Mesenchymal stem cell (in vitro differentiated cells and primary cell): ENCODE measurements at regions not wholly inside any gene's neighbourhood (a gene's known extent, or its start where the extent isn't known, plus 50 kb on each side); places are given as distances from the start of the nearest gene placed in this dataset.
A peak's percentile ranks its signal among the peaks of the same experiment; 100 is the strongest.

Source experiments
- DNase-seq: peaks from one replicate; pipeline ENCODE4 v3.0.0-alpha.2; 2013
- H2AFZ ChIP-seq: one replicate; pipeline ENCODE4 v1.6.1; 2013; ENCODE audit warnings: low read depth, mild to moderate bottlenecking, control low read depth, inconsistent platforms, low read length, moderate library complexity
- H2AK5ac ChIP-seq: 2 replicates; pipeline ENCODE4 v1.6.1; 2013; ENCODE audit warnings: low read length, moderate library complexity, mild to moderate bottlenecking, inconsistent platforms; ENCODE audit not compliant: severe bottlenecking
- H2BK120ac ChIP-seq: one replicate; pipeline ENCODE4 v1.6.1; 2013; ENCODE audit warnings: low read depth, mild to moderate bottlenecking, inconsistent platforms, low read length, moderate library complexity
- H2BK12ac ChIP-seq, 2 experiments: one replicate each; pipeline ENCODE4 v1.6.1; 2013; ENCODE audit warnings: inconsistent platforms in 2 of 2, low read length in 2 of 2, mild to moderate bottlenecking in 2 of 2, moderate library complexity in 2 of 2, control low read depth in 1 of 2
- H2BK15ac ChIP-seq: one replicate; pipeline ENCODE4 v1.6.1; 2013; ENCODE audit warnings: mild to moderate bottlenecking, low read depth, inconsistent platforms; ENCODE audit not compliant: poor library complexity, severe bottlenecking
- H2BK5ac ChIP-seq: 2 replicates; pipeline ENCODE4 v1.6.1; 2013; ENCODE audit warnings: low read depth, mild to moderate bottlenecking, low read length, control low read depth, inconsistent platforms; ENCODE audit not compliant: poor library complexity, severe bottlenecking
- H3K14ac ChIP-seq, 2 experiments: one replicate each; pipeline ENCODE4 v1.6.1; 2013; ENCODE audit warnings: inconsistent platforms in 2 of 2, low read length in 2 of 2, control low read depth in 1 of 2, mild to moderate bottlenecking in 1 of 2, moderate library complexity in 1 of 2
- H3K18ac ChIP-seq, 2 experiments: one replicate each; pipeline ENCODE4 v1.6.1; 2013; ENCODE audit warnings: inconsistent platforms in 2 of 2, low read length in 2 of 2, control low read depth in 1 of 2, low read depth in 1 of 2, mild to moderate bottlenecking in 1 of 2
- H3K23ac ChIP-seq, 2 experiments: one replicate each; pipeline ENCODE4 v1.6.1; 2013; ENCODE audit warnings: inconsistent platforms in 2 of 2, low read length in 2 of 2, mild to moderate bottlenecking in 2 of 2, moderate library complexity in 2 of 2, control low read depth in 1 of 2
- H3K27ac ChIP-seq: 2 replicates; pipeline ENCODE4 v1.5.1; 2013; ENCODE audit warnings: mild to moderate bottlenecking, moderate library complexity, low read length, control low read depth, inconsistent platforms; ENCODE audit not compliant: poor library complexity, severe bottlenecking
- H3K27me3 ChIP-seq, 2 experiments: 2 replicates each; pipeline versions ENCODE4 v1.6.1 to v1.7.0; 2013; ENCODE audit warnings: low read length in 2 of 2, mild to moderate bottlenecking in 2 of 2, moderate library complexity in 2 of 2, control low read depth in 1 of 2, inconsistent platforms in 1 of 2; ENCODE audit not compliant: control insufficient read depth in 1 of 2, insufficient read depth in 1 of 2
- H3K36me3 ChIP-seq, 2 experiments: 2 replicates each; pipeline versions ENCODE4 v1.6.1 to v1.7.0; 2013; ENCODE audit warnings: low read length in 2 of 2, control low read depth in 1 of 2, inconsistent platforms in 1 of 2, low read depth in 1 of 2, mild to moderate bottlenecking in 1 of 2; ENCODE audit not compliant: insufficient read depth in 2 of 2, control insufficient read depth in 1 of 2
- H3K4ac ChIP-seq, 2 experiments: one replicate each; pipeline ENCODE4 v1.6.1; 2013; ENCODE audit warnings: inconsistent platforms in 2 of 2, low read length in 2 of 2, mild to moderate bottlenecking in 2 of 2, moderate library complexity in 2 of 2, control low read depth in 1 of 2, low read depth in 1 of 2
- H3K4me1 ChIP-seq: 2 replicates; pipeline ENCODE4 v1.6.1; 2013; ENCODE audit warnings: low read depth, low read length, control low read depth; ENCODE audit not compliant: control insufficient read depth, insufficient read depth
- H3K4me2 ChIP-seq: 2 replicates; pipeline ENCODE4 v1.6.1; 2013; ENCODE audit warnings: low read length, mild to moderate bottlenecking, inconsistent platforms; ENCODE audit not compliant: poor library complexity, severe bottlenecking
- H3K4me3 ChIP-seq, 2 experiments: 2 replicates each; pipeline versions ENCODE4 v1.5.1 to v1.7.0; 2013; ENCODE audit warnings: low read length in 2 of 2, mild to moderate bottlenecking in 2 of 2, control low read depth in 1 of 2, low read depth in 1 of 2; ENCODE audit not compliant: insufficient read depth in 1 of 2
- H3K79me1 ChIP-seq: replicated peaks from 2 replicates; pipeline ENCODE4 v1.6.1; 2013; ENCODE audit warnings: mild to moderate bottlenecking, control low read depth, low read length, inconsistent platforms; ENCODE audit not compliant: poor library complexity, severe bottlenecking
- H3K9ac ChIP-seq: 2 replicates; pipeline ENCODE4 v1.7.0; 2013; ENCODE audit warnings: mild to moderate bottlenecking, low read length, moderate library complexity
- H3K9me3 ChIP-seq: 2 replicates; pipeline ENCODE4 v1.7.0; 2013; ENCODE audit warnings: mild to moderate bottlenecking, low read length; ENCODE audit not compliant: control insufficient read depth
- H4K8ac ChIP-seq: one replicate; pipeline ENCODE4 v1.6.1; 2013; ENCODE audit warnings: inconsistent platforms, mild to moderate bottlenecking, low read length, moderate library complexity
- H4K91ac ChIP-seq: one replicate; pipeline ENCODE4 v1.6.1; 2013; ENCODE audit warnings: mild to moderate bottlenecking, low read length, inconsistent platforms
- WGBS: methylation state at CpG from one replicate; pipeline ENCODE4 v1.1.7; 2013; ENCODE audit warnings: mixed read lengths; 5-methylcytosine and 5-hydroxymethylcytosine counted together

DNA sequence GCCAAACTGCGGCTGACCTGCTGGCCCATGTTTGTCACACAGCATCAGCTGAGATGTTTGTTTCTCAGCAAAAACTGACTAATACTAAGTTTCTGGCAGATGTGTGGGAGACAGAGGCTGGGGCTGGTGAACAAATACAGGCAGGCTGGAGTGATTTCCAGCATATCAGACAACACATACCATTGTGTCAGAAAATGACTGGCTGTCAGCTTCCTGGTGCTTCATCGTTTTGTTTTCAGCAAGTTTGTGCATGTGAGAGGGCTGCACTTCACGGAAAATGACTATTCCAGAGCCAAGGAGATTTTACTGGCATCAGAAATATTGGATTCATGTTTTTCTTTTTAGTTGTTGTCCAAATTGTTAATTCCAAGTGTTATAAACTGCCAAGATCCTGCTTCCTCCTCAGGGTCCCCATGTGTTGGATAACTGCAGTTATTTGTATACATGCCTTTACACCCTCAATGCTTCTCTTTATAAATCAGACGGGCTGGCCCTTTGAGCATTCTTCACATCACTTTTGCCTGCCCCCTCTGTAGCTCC, 145.7 kb downstream of the GALC start:
- Histone ChIP-seq H2BK5ac (no peak overlapping the region), H4K91ac (no peak overlapping the region), H2BK15ac (no peak overlapping the region), H2BK12ac (no peak overlapping the region), H2BK120ac (no peak overlapping the region), H3K27ac (no peak overlapping the region), H3K4ac (no peak overlapping the region), H3K9me3 (no peaks in the 10 kb centered on the region), H4K8ac (no peak overlapping the region), H3K4me3 (no peak overlapping the region), H3K23ac (no peak overlapping the region), H2AK5ac (no peak overlapping the region), H3K27me3 (no peaks in the 10 kb centered on the region), H3K4me1 (no peaks in the 10 kb centered on the region), H3K14ac (no peak overlapping the region), H3K4me2 (no peak overlapping the region), H3K79me1 (no peaks in the 10 kb centered on the region), H2AFZ (no peak overlapping the region), H3K9ac (peak overlapping the region; percentile 17), H3K18ac (no peak overlapping the region), H3K36me3 (no peaks in the 10 kb centered on the region)
- no peak for DNase-seq
- WGBS = 82% methylated on average over 4 of the region's 4 CpGs

- Histone ChIP-seq H3K27me3 (no peaks in the 10 kb centered on the region), H3K4me2 (no peak overlapping the region), H2AFZ (no peak overlapping the region), H2BK15ac (no peak overlapping the region), H3K36me3 (no peaks in the 10 kb centered on the region), H3K23ac (no peak overlapping the region), H4K91ac (no peak overlapping the region), H4K8ac (no peak overlapping the region), H2BK5ac (no peak overlapping the region), H3K9me3 (no peaks in the 10 kb centered on the region), H2AK5ac (no peak overlapping the region), H3K4ac (no peak overlapping the region), H3K79me1 (no peaks in the 10 kb centered on the region), H3K4me3 (no peak overlapping the region), H3K4me1 (no peaks in the 10 kb centered on the region), H3K9ac (no peak overlapping the region), H2BK12ac (no peak overlapping the region), H2BK120ac (no peak overlapping the region), H3K14ac (no peak overlapping the region), H3K18ac (no peak overlapping the region), H3K27ac (no peak overlapping the region)
- no peak for DNase-seq
- WGBS = 64% methylated on average over 2 of the region's 2 CpGs
These were observed 152.1 kb downstream of the GALC start for GRCh38 chr14:87840906-87841305.

- H3K4me2 ChIP-seq = no peak overlapping the region
- H3K4me3 ChIP-seq = no peak overlapping the region
- 75% methylated on average over 2 of the region's 2 CpGs for WGBS
These were observed 154.1 kb downstream of the GALC start for GRCh38 chr14:87838931-87839330.

GRCh38 chr14:87837296-87837695, 155.7 kb downstream of the GALC start:
- H3K9ac ChIP-seq = no peak overlapping the region
- H3K23ac ChIP-seq = no peak overlapping the region
- no peaks in the 10 kb centered on the region for H3K27me3 ChIP-seq
- H2AK5ac ChIP-seq = no peak overlapping the region
- no peak overlapping the region for H3K4me3 ChIP-seq
- no peak overlapping the region for H3K4ac ChIP-seq
- no peak overlapping the region for H3K18ac ChIP-seq
- no peak overlapping the region for H2BK12ac ChIP-seq
- H3K4me2 ChIP-seq = no peak overlapping the region
- H3K27ac ChIP-seq = no peak overlapping the region
- H3K9me3 ChIP-seq = no peaks in the 10 kb centered on the region
- no peak overlapping the region for H4K8ac ChIP-seq
- whole genome bisulfite sequencing = 25% methylated on average over 1 of the region's 1 CpG
- H3K36me3 ChIP-seq = no peaks in the 10 kb centered on the region
- no peak overlapping the region for H2BK5ac ChIP-seq
- H2BK15ac ChIP-seq = no peak overlapping the region
- no peaks in the 10 kb centered on the region for H3K79me1 ChIP-seq
- H3K4me1 ChIP-seq = no peaks in the 10 kb centered on the region
- DNase-seq = no peak
- no peak overlapping the region for H2BK120ac ChIP-seq
- H4K91ac ChIP-seq = no peak overlapping the region
- no peak overlapping the region for H2AFZ ChIP-seq
- no peak overlapping the region for H3K14ac ChIP-seq

More at GRCh38 chr14:87838931-87839330, 154.1 kb downstream of the GALC start:
- Histone ChIP-seq H4K91ac (no peak overlapping the region), H2BK120ac (no peak overlapping the region), H3K14ac (no peak overlapping the region), H2AK5ac (no peak overlapping the region), H3K9me3 (no peaks in the 10 kb centered on the region), H2BK5ac (no peak overlapping the region), H4K8ac (no peak overlapping the region), H3K27ac (no peak overlapping the region), H2BK15ac (no peak overlapping the region), H3K36me3 (no peaks in the 10 kb centered on the region), H3K18ac (no peak overlapping the region), H2BK12ac (no peak overlapping the region), H2AFZ (no peak overlapping the region), H3K79me1 (no peaks in the 10 kb centered on the region), H3K4me1 (no peaks in the 10 kb centered on the region), H3K27me3 (no peaks in the 10 kb centered on the region), H3K23ac (no peak overlapping the region), H3K4ac (no peak overlapping the region), H3K9ac (no peak overlapping the region)
- no peak for DNase-seq
